Omental fat pad (tissue), 3 donors: ENCODE measurements at regions not wholly inside any gene's neighbourhood (a gene's known extent, or its start where the extent isn't known, plus 50 kb on each side); places are given as distances from the start of the nearest gene placed in this dataset.
"Not testable (repeated sequence)": the region's sequence is repeated elsewhere in the genome, so short reads cannot be mapped to it uniquely, and the experiment has no call there.

Source experiments
- ATAC-seq: fragments of 150-250 bp; one replicate; pipeline ENCODE4 v1.9.1; 2016; ENCODE audit warnings: mild to moderate bottlenecking, moderate library complexity; ENCODE audit not compliant: low FRiP score
- DNase-seq: peaks from one replicate; pipeline ENCODE4 v3.0.0-alpha.2; 2019; ENCODE audit warnings: low spot score
- TF ChIP-seq, protein P1 (sequence below), 3 donors: fragments of 450-650 bp; IDR thresholded peaks; one replicate each; pipeline ENCODE4 v1.5.1; 2016 to 2017; ENCODE audit warnings: antibody characterized with exemption in 3 of 3, mild to moderate bottlenecking in 3 of 3, moderate library complexity in 2 of 3

- ATAC-seq (no peak), DNase-seq (no peak)
- TF ChIP-seq, protein P1, sequence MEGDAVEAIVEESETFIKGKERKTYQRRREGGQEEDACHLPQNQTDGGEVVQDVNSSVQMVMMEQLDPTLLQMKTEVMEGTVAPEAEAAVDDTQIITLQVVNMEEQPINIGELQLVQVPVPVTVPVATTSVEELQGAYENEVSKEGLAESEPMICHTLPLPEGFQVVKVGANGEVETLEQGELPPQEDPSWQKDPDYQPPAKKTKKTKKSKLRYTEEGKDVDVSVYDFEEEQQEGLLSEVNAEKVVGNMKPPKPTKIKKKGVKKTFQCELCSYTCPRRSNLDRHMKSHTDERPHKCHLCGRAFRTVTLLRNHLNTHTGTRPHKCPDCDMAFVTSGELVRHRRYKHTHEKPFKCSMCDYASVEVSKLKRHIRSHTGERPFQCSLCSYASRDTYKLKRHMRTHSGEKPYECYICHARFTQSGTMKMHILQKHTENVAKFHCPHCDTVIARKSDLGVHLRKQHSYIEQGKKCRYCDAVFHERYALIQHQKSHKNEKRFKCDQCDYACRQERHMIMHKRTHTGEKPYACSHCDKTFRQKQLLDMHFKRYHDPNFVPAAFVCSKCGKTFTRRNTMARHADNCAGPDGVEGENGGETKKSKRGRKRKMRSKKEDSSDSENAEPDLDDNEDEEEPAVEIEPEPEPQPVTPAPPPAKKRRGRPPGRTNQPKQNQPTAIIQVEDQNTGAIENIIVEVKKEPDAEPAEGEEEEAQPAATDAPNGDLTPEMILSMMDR (IDR thresholded peaks at IDR 0.05): no peak
These were observed 554.5 kb upstream of the NR5A2 start for GRCh38 chr1:199472978-199473377.

DNA sequence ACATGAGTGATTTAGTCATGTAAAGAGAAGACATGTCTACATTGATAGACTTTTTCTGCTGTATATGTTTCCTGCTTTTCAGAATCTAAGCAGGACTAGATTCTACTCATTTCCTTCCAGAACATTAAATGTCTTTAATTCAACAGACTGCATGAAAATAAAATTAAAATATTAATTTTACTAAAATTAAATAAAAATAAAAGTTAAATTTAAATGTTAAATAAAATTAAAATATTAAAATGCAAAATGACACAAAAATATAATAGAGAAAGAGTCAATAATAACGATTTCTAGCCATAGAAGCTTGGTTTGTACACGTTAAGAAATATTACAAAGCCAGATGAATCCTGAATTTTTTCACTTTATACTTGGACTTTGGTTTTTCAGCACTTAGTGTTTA is 552.8 kb upstream of the NR5A2 start:
- TF ChIP-seq, protein P1 (IDR thresholded peaks at IDR 0.05): no peak
- ATAC-seq (no peak), DNase-seq (no peak)

DNA sequence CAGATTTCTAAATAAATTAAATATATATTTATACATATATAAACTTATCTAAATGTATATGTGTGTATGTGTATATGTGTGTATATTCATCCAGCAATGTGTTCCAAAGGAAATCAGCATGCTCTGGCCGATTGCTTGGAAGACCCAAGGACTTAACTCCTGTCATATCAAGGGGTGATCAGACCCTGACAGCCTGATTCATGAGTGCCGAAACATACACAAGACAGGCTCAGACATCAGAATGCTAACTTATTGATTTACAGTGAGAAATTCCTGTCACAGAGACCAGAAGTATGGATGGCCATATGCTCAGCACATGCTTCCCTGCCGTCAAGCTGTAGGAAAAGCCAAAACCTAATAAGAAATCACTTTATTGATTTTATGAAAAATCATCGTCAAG is 545.1 kb upstream of the NR5A2 start:
- DNase-seq (no peak), ATAC-seq (no peak)
- TF ChIP-seq, protein P1 (IDR thresholded peaks at IDR 0.05): no peak

DNA sequence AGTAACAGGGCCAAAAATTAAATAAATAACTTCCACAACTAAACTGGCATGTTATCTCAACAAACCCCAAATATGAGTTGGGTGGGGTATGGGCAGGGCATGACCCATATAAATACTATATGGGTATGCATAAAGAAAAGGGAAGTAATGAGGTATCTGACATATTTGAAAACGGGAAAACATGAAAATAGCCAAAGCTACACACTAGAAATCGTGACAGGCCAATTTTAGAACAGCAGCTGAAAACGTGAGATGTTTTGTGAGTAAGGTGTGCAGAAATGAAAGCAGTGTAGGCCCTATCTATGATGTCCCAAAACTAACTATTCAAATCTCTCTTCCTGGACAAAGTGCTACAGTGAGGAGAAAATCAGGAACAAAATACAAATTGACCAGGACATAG is 537.9 kb upstream of the NR5A2 start:
- DNase-seq: no peak
- TF ChIP-seq, protein P1 (IDR thresholded peaks at IDR 0.05): no peak
- ATAC-seq: no peak

- TF ChIP-seq, protein P1 (IDR thresholded peaks at IDR 0.05): no peak
- no peak for DNase-seq
- no peak for ATAC-seq
These were observed 536.6 kb upstream of the NR5A2 start for GRCh38 chr1:199490769-199491527.

- TF ChIP-seq, protein P1 (IDR thresholded peaks at IDR 0.05): no peak
- no peak for ATAC-seq
- DNase-seq: no peak
These were observed 532.1 kb upstream of the NR5A2 start for GRCh38 chr1:199495432-199495831.

DNA sequence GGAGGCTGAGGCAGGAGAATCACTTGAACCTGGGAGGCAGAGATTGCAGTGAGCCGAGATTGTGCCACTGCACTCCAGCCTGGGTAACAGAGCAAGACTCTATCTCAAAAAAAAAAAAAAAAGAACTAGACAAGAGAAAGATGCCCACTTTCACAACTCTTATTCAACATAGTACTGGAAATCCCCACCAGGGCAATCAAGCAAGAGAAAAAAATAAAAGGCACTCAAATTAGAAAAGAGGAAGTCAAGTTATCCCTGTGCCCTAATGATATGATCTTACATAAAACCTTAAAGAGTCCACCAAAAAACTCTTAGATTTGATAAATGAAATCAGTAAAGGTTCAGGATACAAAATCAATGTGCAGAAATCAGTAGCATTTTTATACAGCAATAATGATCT is 528.7 kb upstream of the NR5A2 start:
- not testable (repeated sequence) for ATAC-seq, DNase-seq
